NB4 (cell line): ENCODE measurements at regions not wholly inside any gene's neighbourhood (a gene's known extent, or its start where the extent isn't known, plus 50 kb on each side); places are given as distances from the start of the nearest gene placed in this dataset.

Source experiments
- CTCF ChIP-seq: IDR thresholded peaks from one replicate; pipeline ENCODE4 v1.5.1; 2012; ENCODE audit warnings: low read depth, low read length
- MAX ChIP-seq: IDR thresholded peaks from 2 replicates; pipeline ENCODE4 v1.6.1; 2011; ENCODE audit warnings: low read depth, low read length
- POLR2A ChIP-seq: IDR thresholded peaks from 2 replicates; pipeline ENCODE4 v1.6.1; 2011; ENCODE audit warnings: mild to moderate bottlenecking; ENCODE audit not compliant: insufficient read length; ENCODE audit errors: extremely low read depth

GRCh38 chr6:125658759-125659431, 90.5 kb upstream of the HEY2 start:
- TF ChIP-seq CTCF (no peak), POLR2A (no peak), MAX (no peak)
